ENCODE measurements at regions not wholly inside any gene's neighbourhood (a gene's known extent, or its start where the extent isn't known, plus 50 kb on each side); places are given as distances from the start of the nearest gene placed in this dataset.
"Not testable (repeated sequence)": the region's sequence is repeated elsewhere in the genome, so short reads cannot be mapped to it uniquely, and the experiment has no call there.

- H3K79me2 ChIP-seq (ENCODE audit: insufficient read depth, low read length), result no peaks in the 10 kb centered on the region
- H4K20me1 ChIP-seq (ENCODE audit: insufficient read depth, low read length), result no peaks in the 10 kb centered on the region
- no peak overlapping the region for H3K4me3 ChIP-seq (ENCODE audit: insufficient read depth, low read depth, low read length)
- DNase-seq (ENCODE audit: low read depth) (no peak), FAIRE-seq (no peak)
- H3K27ac Mint-ChIP-seq (ENCODE audit: unreplicated experiment), result no peak overlapping the region
- no peaks in the 10 kb centered on the region for H3K27me3 ChIP-seq (ENCODE audit: insufficient read depth, low read length)
- H3K36me3 ChIP-seq (ENCODE audit: insufficient read depth, low read length), result no peaks in the 10 kb centered on the region
- no peak overlapping the region for H3K4me2 ChIP-seq (ENCODE audit: low read length)
- no peak overlapping the region for H2AFZ ChIP-seq (ENCODE audit: low read depth, low read length)
- H3K9me3 Mint-ChIP-seq (ENCODE audit: unreplicated experiment), result no peaks in the 10 kb centered on the region
- H3K9me3 ChIP-seq (ENCODE audit: insufficient read depth, low read depth, low read length), result no peaks in the 10 kb centered on the region
- H3K36me3 Mint-ChIP-seq (ENCODE audit: low read depth, unreplicated experiment), result no peaks in the 10 kb centered on the region
- H3K4me1 ChIP-seq (ENCODE audit: insufficient read depth, low read length), result no peaks in the 10 kb centered on the region
- no peaks in the 10 kb centered on the region for H3K27me3 Mint-ChIP-seq (ENCODE audit: low read depth, unreplicated experiment)
- peaks cover 3% of the 10 kb centered on the region for H3K4me1 Mint-ChIP-seq (ENCODE audit: low read depth, unreplicated experiment)
- no peak overlapping the region for H3K9ac ChIP-seq (ENCODE audit: low read length)
- TF ChIP-seq, protein P1, sequence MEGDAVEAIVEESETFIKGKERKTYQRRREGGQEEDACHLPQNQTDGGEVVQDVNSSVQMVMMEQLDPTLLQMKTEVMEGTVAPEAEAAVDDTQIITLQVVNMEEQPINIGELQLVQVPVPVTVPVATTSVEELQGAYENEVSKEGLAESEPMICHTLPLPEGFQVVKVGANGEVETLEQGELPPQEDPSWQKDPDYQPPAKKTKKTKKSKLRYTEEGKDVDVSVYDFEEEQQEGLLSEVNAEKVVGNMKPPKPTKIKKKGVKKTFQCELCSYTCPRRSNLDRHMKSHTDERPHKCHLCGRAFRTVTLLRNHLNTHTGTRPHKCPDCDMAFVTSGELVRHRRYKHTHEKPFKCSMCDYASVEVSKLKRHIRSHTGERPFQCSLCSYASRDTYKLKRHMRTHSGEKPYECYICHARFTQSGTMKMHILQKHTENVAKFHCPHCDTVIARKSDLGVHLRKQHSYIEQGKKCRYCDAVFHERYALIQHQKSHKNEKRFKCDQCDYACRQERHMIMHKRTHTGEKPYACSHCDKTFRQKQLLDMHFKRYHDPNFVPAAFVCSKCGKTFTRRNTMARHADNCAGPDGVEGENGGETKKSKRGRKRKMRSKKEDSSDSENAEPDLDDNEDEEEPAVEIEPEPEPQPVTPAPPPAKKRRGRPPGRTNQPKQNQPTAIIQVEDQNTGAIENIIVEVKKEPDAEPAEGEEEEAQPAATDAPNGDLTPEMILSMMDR (IDR thresholded peaks at IDR 0.05; ENCODE audit: insufficient read depth, low read depth, low read length), result no peak
- no peak for TF ChIP-seq EZH2 (IDR thresholded peaks at IDR 0.05; ENCODE audit: insufficient read depth, low read length)
- H3K4me3 Mint-ChIP-seq (ENCODE audit: unreplicated experiment), result no peak overlapping the region
- no peak overlapping the region for H3K27ac ChIP-seq (ENCODE audit: low read depth, low read length)
These were observed 229.9 kb upstream of the GRIK2 start for GRCh38 chr6:101163611-101164010.

- Histone ChIP-seq H3K4me2 (ENCODE audit: low read length) (no peak overlapping the region), H3K36me3 (ENCODE audit: insufficient read depth, low read length) (no peaks in the 10 kb centered on the region), H3K9me3 (ENCODE audit: insufficient read depth, low read depth, low read length) (no peaks in the 10 kb centered on the region), H2AFZ (ENCODE audit: low read depth, low read length) (no peak overlapping the region), H3K27ac (ENCODE audit: low read depth, low read length) (no peak overlapping the region), H3K4me1 (ENCODE audit: insufficient read depth, low read length) (no peaks in the 10 kb centered on the region), H3K79me2 (ENCODE audit: insufficient read depth, low read length) (no peaks in the 10 kb centered on the region), H3K4me3 (ENCODE audit: insufficient read depth, low read depth, low read length) (no peak overlapping the region), H3K9ac (ENCODE audit: low read length) (no peak overlapping the region), H4K20me1 (ENCODE audit: insufficient read depth, low read length) (no peaks in the 10 kb centered on the region), H3K27me3 (ENCODE audit: insufficient read depth, low read length) (no peaks in the 10 kb centered on the region)
- Mint-ChIP-seq H3K4me3 (ENCODE audit: unreplicated experiment) (no peak overlapping the region), H3K27me3 (ENCODE audit: low read depth, unreplicated experiment) (no peaks in the 10 kb centered on the region), H3K27ac (ENCODE audit: unreplicated experiment) (no peak overlapping the region), H3K4me1 (ENCODE audit: low read depth, unreplicated experiment) (peaks cover 3% of the 10 kb centered on the region), H3K36me3 (ENCODE audit: low read depth, unreplicated experiment) (no peaks in the 10 kb centered on the region), H3K9me3 (ENCODE audit: unreplicated experiment) (peaks cover 5% of the 10 kb centered on the region)
- TF ChIP-seq EZH2 (IDR thresholded peaks at IDR 0.05; ENCODE audit: insufficient read depth, low read length), result no peak
- TF ChIP-seq, protein P1 (IDR thresholded peaks at IDR 0.05; ENCODE audit: insufficient read depth, low read depth, low read length), result no peak
- FAIRE-seq, result no peak
- no peak for DNase-seq (ENCODE audit: low read depth)
These were observed 225.9 kb upstream of the GRIK2 start for GRCh38 chr6:101167638-101168037.

GRCh38 chr6:101171049-101171448 is 222.5 kb upstream of the GRIK2 start:
- not testable (repeated sequence) for H3K79me2 ChIP-seq (ENCODE audit: insufficient read depth, low read length); H3K27me3 Mint-ChIP-seq (ENCODE audit: low read depth, unreplicated experiment); H3K4me3 ChIP-seq (ENCODE audit: insufficient read depth, low read depth, low read length); H3K27me3 ChIP-seq (ENCODE audit: insufficient read depth, low read length); H3K27ac Mint-ChIP-seq (ENCODE audit: unreplicated experiment); H3K9me3 Mint-ChIP-seq (ENCODE audit: unreplicated experiment); H3K4me2 ChIP-seq (ENCODE audit: low read length); H3K36me3 Mint-ChIP-seq (ENCODE audit: low read depth, unreplicated experiment); FAIRE-seq; H3K4me1 Mint-ChIP-seq (ENCODE audit: low read depth, unreplicated experiment); H2AFZ ChIP-seq (ENCODE audit: low read depth, low read length); H3K36me3 ChIP-seq (ENCODE audit: insufficient read depth, low read length); DNase-seq (ENCODE audit: low read depth); H3K4me1 ChIP-seq (ENCODE audit: insufficient read depth, low read length); H3K4me3 Mint-ChIP-seq (ENCODE audit: unreplicated experiment); H4K20me1 ChIP-seq (ENCODE audit: insufficient read depth, low read length); H3K27ac ChIP-seq (ENCODE audit: low read depth, low read length); H3K9ac ChIP-seq (ENCODE audit: low read length); H3K9me3 ChIP-seq (ENCODE audit: insufficient read depth, low read depth, low read length)
